ENCODE measurements at regions not wholly inside any gene's neighbourhood (a gene's known extent, or its start where the extent isn't known, plus 50 kb on each side); places are given as distances from the start of the nearest gene placed in this dataset.

DNA sequence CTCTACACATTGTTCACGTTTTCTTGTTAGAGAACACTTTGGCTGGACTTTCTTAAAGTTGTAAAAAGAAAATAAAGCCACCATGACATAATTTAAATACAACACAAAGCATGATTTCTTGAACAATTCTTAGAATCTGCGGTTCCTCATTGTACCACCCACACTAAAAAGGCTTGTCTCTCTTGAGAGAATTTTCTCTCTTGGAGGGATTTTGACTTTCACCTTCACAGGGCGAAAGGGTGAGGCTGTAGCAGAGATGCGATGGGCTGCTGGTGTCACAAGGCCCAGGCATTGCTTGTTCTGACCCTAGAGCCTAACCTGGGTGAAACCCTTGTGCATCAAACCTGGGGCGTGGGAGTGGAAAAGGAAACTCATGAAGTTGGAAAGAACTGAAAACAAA is 122.7 kb upstream of the RIPOR2 start:
- in situ Hi-C loops (cut with MboI; ENCODE audit: low pct_unique_long_range_greater_than_20kb, low sequenced_read_pairs) = no loop called here
- DNase-seq = no peak

DNA sequence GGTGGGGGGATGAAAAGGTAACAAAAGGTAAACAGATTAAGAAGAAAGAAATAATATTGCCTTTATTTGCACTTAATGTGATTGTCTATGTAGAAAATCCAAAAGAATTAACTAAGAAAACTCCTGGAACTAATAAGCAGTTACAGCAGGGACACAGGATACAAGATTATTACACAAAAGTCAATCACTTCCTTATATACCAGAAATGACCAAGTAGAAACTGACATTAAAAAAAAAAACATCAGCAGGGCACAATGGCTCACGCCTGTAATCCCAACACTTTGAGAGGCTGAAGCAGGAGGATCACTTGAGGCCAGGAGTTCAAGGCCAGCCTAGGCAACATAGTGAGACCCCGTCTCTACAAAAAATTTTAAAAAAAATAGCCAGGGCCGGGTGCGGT is 123.2 kb upstream of the RIPOR2 start:
- DNase-seq = no peak
- in situ Hi-C loops (cut with MboI; ENCODE audit: low pct_unique_long_range_greater_than_20kb, low sequenced_read_pairs) = no loop called here

DNA sequence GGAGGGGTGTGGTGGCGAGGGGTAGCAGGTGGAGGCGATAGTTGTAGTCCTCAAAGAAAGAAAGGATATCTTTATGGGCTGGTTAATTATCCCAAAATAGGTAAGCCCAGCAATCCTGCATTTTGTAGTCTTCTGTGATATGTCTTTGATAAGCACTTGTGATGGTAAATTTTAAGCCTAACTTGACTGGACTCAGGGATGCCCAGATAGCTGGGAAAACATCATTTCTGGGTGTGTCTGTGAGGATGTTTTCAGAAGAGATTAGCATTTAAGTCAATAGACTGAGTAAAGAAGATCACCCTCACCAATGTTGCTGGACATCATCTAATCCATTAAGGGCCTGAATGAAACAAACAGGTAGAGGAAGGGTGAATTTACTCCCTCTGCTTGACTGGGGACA is 124.8 kb upstream of the RIPOR2 start:
- no peak for DNase-seq
- in situ Hi-C loops (cut with MboI; ENCODE audit: low pct_unique_long_range_greater_than_20kb, low sequenced_read_pairs) = no loop called here

DNA sequence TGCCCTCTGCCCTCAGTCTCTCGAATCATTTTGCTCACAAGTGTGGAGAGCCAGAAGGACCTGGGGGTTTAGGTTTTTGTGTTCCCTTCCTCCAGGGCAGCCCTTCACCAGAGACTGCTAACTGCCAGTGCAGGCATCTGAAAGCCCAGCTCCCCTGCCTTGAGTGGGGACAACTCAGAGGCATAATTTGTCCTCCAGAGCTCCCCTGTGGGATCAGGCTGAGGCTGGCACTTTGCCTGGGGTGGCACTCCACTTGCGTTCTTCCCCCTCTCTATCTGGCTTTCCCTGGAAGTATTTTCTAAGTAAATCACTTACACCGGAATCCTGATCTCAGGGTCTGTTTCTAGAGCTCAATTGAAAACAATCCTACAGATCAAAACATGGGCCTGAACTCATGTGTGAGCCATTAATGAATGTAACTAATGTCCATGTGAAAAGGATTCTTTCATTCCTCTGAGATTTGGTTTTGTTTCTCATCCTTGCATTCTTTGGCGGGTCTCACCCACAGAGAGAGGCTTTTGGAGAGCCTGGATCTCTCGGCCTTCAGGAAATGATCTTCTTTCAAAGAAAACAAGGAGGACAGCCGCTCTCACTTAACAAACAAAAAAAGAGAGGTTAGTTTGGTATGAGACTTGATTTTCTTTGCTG is 125.7 kb upstream of the RIPOR2 start:
- no peak for DNase-seq

DNA sequence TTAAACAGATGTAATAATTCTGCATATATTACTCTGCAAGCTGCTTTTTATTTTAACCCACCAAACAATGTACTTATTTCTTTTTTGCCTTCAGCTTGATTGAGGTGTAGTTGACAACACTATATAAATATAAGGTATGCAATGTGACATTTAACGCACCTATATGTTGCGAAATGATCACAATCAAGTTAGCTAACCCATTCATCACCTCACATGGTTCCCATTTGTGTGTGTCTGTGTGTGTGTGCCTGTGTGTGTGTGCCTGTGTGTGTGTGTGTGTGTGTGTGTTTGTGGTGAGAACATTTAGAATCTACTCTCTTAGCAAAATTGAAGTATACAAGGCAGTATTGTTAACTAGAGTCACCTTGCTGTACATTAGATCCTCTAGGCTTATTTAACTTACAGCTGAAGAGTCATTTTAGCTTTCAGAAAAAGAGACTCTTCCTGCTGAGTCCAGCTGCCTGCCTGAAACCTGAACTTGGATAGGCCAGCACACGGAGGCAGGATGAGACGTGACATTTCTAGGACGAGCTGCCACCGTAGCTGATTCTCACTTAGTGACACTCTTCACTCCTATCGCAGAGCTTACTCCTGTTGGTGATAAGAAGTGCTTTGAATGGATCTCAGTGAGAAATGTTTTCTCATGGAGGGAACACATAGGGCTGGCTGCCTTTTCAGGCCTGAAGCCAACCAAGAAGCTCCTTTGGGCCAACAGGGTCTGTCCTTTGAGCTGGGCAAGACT is 126.5 kb upstream of the RIPOR2 start:
- DNase-seq = no peak
- in situ Hi-C loops (cut with MboI; ENCODE audit: low pct_unique_long_range_greater_than_20kb, low sequenced_read_pairs) = no loop called here

More for the DNA sequence above, 125.7 kb upstream of the RIPOR2 start:
- in situ Hi-C loops (cut with MboI; ENCODE audit: low pct_unique_long_range_greater_than_20kb, low sequenced_read_pairs) = no loop called here

DNA sequence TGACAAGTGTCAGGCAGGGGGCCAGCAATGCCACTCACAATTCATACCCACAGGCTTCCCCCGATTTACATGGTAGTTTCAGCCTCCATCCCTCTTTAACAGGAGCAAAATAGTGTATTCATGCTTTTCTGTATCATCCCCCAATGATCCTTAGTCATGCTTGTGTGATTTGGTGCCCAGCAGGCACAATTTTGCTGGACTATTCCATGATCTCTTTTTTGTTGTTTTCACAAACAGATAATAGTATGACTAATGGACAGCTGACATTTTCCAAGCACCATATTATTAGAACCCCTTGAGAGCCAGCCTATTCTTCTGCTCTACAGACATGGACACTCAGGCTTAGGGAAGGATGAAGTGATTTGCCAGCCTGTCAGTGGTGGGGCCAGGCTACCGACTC is 128.2 kb upstream of the RIPOR2 start:
- DNase-seq = no peak
- in situ Hi-C loops (cut with MboI; ENCODE audit: low pct_unique_long_range_greater_than_20kb, low sequenced_read_pairs) = no loop called here

DNA sequence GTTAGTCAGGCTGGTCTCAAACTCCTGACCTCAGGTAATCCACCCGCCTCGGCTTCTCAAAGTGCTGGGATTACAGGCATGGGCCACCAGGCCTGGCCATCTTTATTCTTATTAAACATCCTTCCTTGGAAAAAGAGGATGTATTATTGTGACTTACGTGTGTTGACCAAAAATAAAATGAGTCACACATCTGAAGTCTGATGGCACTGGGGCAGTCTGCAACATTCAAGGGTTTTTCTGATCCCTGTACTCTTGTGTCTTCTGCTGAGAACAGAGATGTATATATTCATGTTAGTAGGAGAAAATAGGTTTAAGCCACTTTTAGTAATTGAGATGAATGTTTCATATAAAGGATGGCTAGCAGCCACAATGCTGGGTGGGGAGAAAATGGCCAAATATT is 129.9 kb upstream of the RIPOR2 start:
- no peak for DNase-seq
- in situ Hi-C loops (cut with MboI; ENCODE audit: low pct_unique_long_range_greater_than_20kb, low sequenced_read_pairs) = no loop called here

DNA sequence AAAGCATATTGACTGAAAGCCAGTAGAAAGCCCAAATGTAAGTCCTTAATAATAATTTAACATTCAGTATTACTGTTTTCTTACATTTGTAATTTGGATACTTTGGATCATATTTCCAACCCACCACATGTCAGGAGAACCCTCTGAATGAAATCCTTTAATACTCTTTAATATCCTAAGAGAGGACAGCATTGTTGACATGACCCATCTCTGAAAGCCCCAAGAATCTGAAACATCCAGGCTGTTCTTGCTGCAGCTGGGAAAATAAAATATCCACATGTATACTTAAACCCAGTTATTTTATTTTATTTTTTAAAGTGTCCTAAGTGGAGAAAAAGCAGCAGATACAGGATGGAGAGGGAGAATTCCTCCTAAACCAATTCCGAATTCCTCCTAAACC is 130.8 kb upstream of the RIPOR2 start:
- in situ Hi-C loops (cut with MboI; ENCODE audit: low pct_unique_long_range_greater_than_20kb, low sequenced_read_pairs) = no loop called here
- DNase-seq = no peak

DNA sequence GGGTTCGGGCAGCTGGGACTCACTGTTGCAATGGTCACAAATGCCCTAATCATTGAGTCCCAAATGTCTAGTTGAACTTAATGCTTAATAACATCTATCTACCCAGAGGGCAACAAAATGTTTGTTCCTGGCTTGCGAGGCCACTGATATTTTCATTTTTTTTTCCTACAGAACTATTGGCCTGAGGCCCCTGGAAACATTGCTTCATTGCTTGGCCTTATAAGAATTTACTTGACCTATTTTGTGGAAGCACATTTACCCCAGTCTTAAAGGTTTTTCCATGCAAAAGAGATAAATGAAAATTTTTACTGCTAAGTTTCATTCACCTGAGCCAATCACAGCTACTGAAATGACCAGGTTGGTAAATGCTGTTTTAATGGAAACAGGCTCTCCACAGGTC is 133.1 kb upstream of the RIPOR2 start:
- DNase-seq = no peak
- in situ Hi-C loops (cut with MboI; ENCODE audit: low pct_unique_long_range_greater_than_20kb, low sequenced_read_pairs) = no loop called here

DNA sequence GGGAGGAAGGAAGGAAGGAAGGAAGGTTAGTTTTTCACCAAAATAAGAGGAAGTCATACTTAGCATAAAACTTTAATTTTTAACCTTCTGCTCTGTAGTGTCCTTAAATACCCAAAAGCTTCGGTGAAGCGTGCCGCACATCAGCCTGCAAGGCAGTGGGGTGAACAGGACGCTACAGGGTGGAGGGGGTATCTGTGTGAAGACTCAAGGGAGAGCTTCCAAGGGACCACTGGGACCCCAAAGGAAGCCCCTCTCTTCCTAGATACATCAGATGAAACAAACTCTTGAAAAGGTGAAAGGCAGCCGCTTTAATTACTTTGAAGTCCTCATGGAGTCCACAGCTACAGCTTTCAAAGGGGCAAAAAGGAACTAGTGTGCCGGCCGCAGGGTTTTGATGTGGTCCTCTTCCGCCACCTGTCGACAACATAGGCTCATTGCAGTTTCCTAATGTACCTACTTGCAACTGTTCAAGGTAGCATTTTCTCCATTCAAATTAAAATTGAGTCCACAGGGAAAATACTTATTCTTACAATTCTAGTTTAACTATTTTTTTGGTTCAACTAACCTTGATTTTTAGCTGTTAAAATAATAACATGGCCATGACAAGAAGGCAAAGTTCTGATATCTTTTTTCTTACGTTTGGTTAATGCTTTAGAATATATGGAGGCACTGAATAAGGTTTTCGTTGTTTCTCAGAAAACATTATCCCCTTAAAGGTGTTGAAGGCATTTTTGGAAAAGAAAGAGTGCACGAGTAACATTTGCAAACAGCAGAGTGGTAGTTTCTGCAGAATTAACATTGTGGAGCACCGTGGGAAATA is 135.0 kb upstream of the RIPOR2 start:
- DNase-seq = peak; percentile 91
- in situ Hi-C loops (cut with MboI; ENCODE audit: low pct_unique_long_range_greater_than_20kb, low sequenced_read_pairs) = no loop called here

DNA sequence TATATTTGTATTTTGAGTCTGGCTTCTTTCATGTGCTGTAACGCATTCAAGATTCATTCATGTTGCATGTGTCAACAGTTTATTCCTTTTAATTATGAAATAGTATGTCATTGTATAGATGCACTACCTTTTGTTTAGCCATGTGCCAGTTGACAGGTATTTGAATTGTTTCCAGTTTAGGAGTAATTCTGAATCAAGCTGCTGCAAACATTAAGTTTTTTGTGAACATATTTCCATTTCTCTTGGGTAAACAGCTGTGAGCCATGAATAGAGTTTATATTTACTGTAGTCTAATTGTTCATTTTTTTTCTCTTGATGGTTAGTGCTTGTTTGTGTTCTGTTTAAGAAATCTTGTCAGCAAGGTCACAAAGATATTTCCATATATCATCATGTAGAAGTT is 142.4 kb upstream of the RIPOR2 start:
- in situ Hi-C loops (cut with MboI; ENCODE audit: low pct_unique_long_range_greater_than_20kb, low sequenced_read_pairs) = no loop called here
- DNase-seq = no peak

DNA sequence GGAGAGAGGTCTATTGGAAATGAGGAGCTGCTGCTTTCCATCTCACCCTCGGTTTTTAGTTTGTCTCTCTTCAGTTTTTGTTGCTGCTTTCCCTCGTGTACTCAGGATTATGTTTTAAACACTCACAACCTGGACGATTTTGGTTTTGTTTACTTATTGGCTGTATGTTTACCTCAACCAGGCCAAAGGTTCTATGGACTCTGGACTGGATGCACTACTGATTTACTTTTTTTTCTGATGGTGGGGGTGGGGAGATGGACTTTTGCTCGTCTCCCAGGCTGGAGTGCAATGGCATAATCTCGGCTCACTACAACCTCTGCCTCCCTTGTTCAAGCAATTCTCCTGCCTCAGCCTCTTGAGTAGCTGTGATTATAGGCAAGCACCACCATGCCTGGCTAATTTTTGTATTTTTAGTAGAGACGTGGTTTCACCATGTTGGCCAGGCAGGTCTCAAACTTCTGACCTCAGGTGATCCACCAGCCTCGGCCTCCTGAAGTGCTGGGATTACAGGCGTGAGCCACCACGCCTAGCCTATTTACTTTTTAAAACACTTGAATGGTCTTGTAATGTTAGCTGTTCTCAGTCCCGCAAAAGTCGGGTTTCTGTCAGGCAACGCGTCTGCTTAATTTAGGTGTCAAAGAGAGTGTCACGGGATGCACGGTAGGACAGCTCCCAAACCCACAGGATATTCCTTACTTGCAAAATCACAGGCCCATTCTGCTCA is 148.2 kb upstream of the RIPOR2 start:
- no peak for DNase-seq
- in situ Hi-C loops (cut with MboI; ENCODE audit: low pct_unique_long_range_greater_than_20kb, low sequenced_read_pairs) = no loop called here

DNA sequence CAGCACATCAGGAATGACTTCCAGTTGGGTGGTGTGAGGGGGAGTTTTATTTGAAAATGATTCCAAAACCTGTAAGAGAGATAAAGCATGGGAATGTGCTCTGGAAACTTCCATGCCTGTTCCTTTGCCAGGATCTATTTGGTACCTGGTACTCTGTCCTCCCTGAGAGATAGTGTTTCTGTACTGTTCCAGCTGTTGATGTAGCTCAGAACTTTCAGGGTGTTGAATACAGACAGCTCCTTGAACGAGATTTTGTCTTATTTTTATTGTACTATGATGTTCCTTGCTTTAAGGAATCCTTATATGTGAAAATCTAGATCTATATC is 148.7 kb upstream of the RIPOR2 start:
- no peak for DNase-seq
- in situ Hi-C loops (cut with MboI; ENCODE audit: low pct_unique_long_range_greater_than_20kb, low sequenced_read_pairs) = no loop called here

DNA sequence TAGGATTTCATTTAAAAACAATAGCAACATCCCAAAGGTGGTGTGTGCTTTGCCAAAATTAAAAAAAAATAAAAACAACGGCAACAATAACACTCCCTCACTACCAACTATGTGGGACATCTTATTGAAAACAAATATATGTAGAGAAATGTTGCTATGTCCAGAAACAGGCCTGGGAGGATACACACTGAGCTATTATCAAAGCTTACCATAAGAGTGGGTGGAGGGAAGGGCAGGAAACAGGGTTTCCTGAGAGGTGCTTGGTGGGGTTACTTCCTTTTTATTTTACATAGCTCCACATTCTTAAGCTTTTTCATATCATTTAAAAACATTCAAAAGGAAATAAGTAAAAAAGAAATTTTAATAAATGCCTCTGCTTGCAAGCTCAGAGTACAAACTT is 150.0 kb upstream of the RIPOR2 start:
- DNase-seq = peak; percentile 85
- in situ Hi-C loops (cut with MboI; ENCODE audit: low pct_unique_long_range_greater_than_20kb, low sequenced_read_pairs) = no loop called here

DNA sequence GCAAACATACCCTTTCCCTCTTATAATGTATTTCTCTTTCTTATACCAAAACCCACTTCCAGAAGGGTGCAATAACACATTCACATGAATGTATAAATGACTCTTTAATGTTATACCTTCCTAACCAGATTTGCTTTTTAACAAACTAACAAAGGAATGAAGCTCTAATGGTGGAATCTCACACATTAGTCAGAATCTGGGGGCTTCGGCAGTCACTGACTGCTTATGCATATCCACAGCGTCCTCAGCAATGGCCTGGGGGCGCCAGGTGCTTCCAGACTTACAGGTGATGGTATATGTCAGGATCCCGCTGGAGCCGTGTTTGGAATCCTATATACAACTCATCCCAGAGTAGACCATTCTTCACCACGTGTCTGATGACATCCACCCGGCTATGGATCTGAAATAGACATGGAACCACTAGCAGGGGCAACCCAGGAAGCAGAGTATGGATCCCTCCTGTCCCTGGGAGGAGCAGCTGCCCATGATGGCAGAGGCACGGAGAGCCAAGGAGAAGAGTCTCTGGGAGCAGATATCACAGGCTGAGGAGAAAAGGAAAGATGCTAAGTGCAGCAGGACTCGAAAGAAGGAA is 150.8 kb upstream of the RIPOR2 start:
- DNase-seq = no peak
- in situ Hi-C loops (cut with MboI; ENCODE audit: low pct_unique_long_range_greater_than_20kb, low sequenced_read_pairs) = no loop called here

DNA sequence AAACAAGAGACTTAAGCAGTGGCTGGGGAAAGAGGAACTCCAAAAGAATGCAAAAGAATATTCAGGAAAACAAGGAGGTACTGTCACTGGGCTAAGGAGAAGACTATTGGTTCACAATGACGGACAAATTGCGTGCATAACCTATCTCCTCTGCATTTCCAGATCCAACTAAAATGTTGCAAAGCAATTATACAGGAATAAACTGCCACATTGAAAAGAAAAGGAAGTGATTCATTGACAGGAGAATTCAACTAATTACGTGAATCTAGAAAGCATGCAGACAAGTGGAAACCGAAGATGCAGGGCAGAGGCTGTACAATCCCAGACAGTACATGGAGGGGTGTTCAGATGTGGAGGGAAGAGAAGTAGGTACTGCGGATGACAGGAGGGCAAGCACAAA is 152.8 kb upstream of the RIPOR2 start:
- DNase-seq = peak; percentile 35
- in situ Hi-C loops (cut with MboI; ENCODE audit: low pct_unique_long_range_greater_than_20kb, low sequenced_read_pairs) = no loop called here

DNA sequence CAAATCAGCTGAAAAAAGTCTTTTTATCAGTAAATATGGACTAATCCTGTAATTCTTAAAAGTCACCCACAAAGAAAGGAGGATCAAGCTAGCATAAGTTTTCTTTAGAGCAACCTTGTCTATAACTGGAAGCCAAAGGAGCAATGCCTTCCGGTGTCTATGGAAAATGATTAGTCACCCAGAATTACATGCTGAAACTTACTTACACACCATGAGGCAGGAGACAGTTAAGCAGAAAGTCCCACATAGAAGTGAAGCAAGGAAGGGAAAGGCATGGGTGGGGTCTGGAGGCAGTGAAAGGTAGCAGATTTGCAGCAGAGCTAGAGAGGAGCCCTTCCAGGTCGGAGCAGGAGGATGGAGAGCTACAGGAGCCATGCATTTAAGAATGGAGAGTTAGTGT is 153.7 kb upstream of the RIPOR2 start:
- in situ Hi-C loops (cut with MboI; ENCODE audit: low pct_unique_long_range_greater_than_20kb, low sequenced_read_pairs) = no loop called here
- DNase-seq = peak; percentile 41

DNA sequence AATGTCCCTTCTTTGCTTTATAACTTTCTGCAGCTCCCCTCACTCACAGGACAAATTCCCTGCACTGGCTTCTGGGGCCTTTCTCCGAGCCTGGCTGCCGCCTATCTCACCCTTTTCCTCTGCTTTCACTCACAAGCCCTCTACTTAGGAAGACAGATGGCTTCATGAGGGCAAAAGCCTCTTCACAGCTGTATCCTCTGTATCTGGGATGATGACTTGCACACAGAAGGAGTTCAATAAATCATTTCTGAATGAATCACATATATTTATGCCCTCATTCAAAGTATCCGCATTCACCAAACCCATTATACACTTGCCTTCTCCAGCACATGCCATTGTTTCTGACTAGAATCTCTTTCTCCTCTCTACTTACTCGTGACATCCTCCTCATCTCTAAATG is 159.0 kb upstream of the RIPOR2 start:
- DNase-seq = no peak
- in situ Hi-C loops (cut with MboI; ENCODE audit: low pct_unique_long_range_greater_than_20kb, low sequenced_read_pairs) = no loop called here

DNA sequence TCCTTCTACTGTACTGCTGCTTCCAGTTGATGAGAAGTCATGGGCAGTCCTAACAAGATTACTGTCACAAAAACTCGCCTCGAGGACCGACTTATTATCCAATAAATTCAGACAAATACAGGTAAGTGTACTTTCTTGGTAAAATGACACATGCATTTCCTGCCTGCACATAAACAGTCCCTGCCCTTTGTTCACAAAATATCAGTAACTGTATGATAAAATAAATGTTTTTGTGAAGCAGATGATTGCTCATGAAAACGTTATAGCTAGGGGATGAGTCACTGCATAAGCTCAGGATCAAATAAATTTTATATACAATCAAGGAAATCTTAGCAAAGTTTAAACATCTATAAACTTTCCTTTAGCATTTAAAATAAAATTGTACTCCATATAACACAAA is 164.5 kb upstream of the RIPOR2 start:
- no peak for DNase-seq
- in situ Hi-C loops (cut with MboI; ENCODE audit: low pct_unique_long_range_greater_than_20kb, low sequenced_read_pairs) = no loop called here

DNA sequence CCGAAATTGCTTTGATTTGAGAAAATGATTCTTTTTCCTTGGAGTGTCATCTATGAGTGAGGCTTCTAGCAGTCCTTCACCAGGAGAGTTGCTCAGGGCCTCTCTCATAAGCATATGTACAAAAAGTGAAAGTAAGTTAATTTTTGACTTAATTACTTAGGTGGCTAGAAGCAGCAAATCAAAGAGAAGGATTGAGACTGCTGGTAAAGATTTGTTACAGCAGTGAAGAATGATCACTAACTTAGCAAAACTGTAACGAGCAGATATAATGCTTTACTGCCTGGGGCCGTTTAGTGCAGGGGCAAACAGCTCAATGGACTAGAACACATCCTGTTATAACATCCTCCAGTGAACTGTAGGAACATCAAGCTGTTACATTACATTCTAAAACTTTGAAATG is 167.8 kb upstream of the RIPOR2 start:
- DNase-seq = no peak
- in situ Hi-C loops (cut with MboI; ENCODE audit: low pct_unique_long_range_greater_than_20kb, low sequenced_read_pairs) = no loop called here
